ENCODE measurements at regions not wholly inside any gene's neighbourhood (a gene's known extent, or its start where the extent isn't known, plus 50 kb on each side); places are given as distances from the start of the nearest gene placed in this dataset.

GRCh38 chr4:11603591-11604194 lies 175.0 kb upstream of the HS3ST1 start:
- TF ChIP-seq JUN (CRISPR knock-in tag; IDR thresholded peaks at IDR 0.05) (no peak), PATZ1 (CRISPR knock-in tag; IDR thresholded peaks at IDR 0.05) (no peak), ZNF10 (CRISPR knock-in tag; IDR thresholded peaks at IDR 0.05; ENCODE audit: borderline replicate concordance, low read depth) (no peak), NFRKB (IDR thresholded peaks at IDR 0.05) (no peak), FOXP4 (CRISPR knock-in tag; IDR thresholded peaks at IDR 0.05) (no peak), ZNF407 (CRISPR knock-in tag; IDR thresholded peaks at IDR 0.05; ENCODE audit: not compliant biosample characterization) (no peak)

All from HepG2 (cell line).